ENCODE measurements at regions not wholly inside any gene's neighbourhood (a gene's known extent, or its start where the extent isn't known, plus 50 kb on each side); places are given as distances from the start of the nearest gene placed in this dataset.
A peak's percentile ranks its signal among the peaks of the same experiment; 100 is the strongest.

GRCh38 chr13:59487883-59488282, 675.8 kb downstream of the DIAPH3 start:
- DNase-seq (ENCODE audit: low read depth): no peak

- peak; percentile 60 for DNase-seq (ENCODE audit: low read depth)
These were observed 675.3 kb downstream of the DIAPH3 start for GRCh38 chr13:59488436-59488835.

- no peak for DNase-seq (ENCODE audit: low read depth)
These were observed 673.1 kb downstream of the DIAPH3 start for GRCh38 chr13:59490651-59491050.

GRCh38 chr13:59492030-59492636, 671.6 kb downstream of the DIAPH3 start:
- DNase-seq (ENCODE audit: low read depth): peak; percentile 77

GRCh38 chr13:59493436-59493965, 670.2 kb downstream of the DIAPH3 start:
- DNase-seq (ENCODE audit: low read depth): no peak

GRCh38 chr13:59494151-59494550, 669.6 kb downstream of the DIAPH3 start:
- no peak for DNase-seq (ENCODE audit: low read depth)

GRCh38 chr13:59494560-59494970, 669.2 kb downstream of the DIAPH3 start:
- DNase-seq (ENCODE audit: low read depth): peak; percentile 80

DNA sequence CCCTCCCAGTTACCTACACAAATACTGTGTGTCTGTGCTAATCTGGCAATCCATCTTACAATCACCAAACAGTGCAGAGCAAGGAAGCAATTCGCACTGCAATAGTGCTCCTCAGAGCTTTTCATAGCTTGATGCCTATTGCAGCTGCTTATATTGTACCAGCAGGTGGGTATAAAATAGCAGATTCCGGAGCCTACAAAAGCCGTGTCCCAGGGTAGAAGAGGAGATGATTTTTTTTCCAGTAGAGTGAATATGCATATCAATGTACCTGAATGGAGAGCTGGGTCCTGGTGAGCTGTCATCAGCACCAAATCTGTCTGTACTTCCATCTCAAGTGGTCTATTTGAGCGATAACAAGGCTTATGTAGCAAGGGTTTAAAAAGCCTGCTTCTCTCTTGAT, 668.4 kb downstream of the DIAPH3 start:
- no peak for DNase-seq (ENCODE audit: low read depth)

DNA sequence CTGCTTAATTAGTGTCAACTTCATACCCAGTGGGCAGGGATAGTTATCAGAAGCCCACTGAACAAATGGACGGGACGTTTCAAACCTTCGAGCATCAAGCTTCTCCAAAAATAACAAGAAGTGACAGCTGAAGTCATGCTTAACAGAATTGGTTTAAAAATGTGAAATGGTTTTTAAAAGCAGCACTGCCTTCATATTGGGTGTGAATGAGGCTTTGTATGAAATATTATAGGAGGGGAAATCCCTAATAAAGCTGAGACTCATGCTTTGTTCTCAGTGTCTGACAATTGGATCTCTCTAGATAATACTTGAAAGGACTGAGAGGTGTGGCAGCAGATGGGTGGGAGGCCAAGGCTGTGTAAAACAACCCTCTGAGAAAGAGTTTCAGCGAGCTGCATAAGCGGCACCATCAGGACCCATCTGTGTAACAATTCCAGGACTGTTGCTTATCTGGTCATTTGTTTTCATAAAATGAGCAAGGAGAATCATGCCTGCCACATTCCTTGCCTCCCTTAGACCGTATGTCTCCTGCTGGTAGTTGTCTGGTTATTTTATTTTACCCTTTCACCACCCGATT, 667.7 kb downstream of the DIAPH3 start:
- DNase-seq (ENCODE audit: low read depth): no peak

DNA sequence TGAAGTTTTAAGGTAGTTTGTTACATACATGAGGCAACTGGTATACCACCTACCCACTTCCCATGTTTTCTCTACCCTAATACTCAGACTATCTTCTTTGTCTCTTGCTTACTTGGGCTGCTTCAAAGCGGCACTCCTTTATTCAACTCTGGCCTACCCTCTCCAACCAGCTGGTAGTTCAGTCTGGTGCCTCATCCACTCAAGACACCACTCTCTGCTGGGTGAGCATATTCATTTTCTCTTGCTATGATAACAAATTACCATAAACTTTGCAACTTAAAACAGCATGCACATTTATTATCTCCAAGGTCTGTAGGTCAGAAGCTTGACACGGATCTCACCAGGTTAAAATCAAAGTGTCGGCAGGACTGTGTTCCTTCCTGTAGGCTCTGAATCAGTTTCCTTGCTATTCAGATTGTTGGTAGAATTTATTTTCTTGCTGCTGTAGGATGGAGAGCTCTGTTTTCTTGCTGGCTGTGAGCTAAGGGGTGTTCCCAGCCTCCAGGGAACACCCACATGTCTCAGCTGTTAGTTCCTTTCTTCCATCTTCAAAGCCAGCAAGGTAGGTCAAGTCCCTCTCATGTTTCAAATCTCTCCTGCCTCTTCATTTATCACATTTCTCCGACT, 666.0 kb downstream of the DIAPH3 start:
- no peak for DNase-seq (ENCODE audit: low read depth)

DNA sequence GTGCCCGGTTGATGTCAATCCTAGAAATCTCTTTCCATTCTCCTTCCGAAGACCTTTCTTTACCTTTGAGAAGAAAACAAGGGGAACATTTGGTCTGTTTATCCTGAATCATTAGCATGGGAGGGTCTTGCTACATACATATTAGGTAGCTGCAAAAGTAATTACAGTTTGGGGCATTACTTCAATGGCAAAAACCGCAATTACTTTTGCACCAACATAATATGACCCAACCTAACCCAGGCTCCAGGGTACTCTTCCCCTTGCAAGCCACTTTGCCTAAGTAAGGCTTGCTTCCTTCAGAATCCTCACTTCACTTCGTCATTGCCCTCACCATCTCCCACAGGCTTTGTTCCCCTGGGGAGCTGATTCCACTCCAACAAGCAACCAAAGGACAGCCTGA, 662.7 kb downstream of the DIAPH3 start:
- DNase-seq (ENCODE audit: low read depth): no peak

DNA sequence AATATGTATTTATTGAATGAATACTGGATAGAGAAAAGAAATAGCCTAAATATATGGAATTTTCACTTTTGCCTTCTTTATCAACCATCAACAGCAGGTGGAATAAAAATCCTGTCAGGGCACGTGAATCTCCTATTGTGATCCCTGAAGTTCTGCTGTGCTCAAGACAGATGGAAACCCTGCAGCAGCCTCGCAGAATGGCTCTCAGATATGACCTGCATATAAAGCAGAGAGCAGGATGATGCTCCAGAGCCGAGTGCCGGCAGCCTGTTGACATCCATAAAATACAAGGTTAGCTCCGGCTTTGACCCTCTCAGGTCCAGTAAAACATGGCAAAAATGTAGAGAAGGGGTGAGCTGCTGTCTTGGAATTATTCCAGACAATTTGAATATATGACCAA, 659.3 kb downstream of the DIAPH3 start:
- no peak for DNase-seq (ENCODE audit: low read depth)

DNA sequence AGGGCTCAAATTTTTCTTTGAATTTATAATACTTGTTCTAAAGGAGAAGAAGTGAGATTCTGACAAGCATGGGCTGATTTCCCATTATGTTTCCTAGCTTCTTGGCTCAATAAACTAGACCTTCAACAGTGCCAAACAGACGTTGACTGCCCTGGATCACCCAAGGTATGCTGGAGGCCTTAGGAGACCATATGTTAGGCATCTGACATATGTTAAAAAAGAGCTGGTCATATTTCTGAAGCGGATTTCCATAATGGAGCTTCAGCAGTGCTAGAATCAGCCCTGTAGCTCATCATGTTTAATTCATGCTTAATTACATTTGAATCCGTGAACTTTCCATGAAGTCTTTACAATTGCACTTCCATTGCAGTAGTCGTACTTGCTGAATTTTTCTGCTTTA, 653.3 kb downstream of the DIAPH3 start:
- no peak for DNase-seq (ENCODE audit: low read depth)

DNA sequence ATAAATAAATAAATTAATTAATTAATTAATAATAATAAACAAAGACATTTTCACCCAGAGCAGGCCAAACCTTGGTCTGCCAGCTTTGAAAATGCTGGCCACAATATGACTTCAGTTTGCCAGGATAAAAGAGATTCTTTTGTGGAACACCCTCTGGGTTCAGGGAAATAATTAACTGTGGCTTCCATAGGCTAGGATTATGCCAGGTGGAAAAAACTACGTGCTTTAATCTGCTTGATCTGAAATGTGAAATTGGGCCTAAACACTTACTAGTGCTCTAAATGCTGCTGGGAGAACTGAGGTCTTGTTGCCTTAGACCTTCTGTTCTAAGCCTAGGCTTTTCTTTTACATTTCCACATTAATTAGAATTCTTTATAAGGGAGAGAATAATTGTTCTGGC, 650.0 kb downstream of the DIAPH3 start:
- no peak for DNase-seq (ENCODE audit: low read depth)

DNA sequence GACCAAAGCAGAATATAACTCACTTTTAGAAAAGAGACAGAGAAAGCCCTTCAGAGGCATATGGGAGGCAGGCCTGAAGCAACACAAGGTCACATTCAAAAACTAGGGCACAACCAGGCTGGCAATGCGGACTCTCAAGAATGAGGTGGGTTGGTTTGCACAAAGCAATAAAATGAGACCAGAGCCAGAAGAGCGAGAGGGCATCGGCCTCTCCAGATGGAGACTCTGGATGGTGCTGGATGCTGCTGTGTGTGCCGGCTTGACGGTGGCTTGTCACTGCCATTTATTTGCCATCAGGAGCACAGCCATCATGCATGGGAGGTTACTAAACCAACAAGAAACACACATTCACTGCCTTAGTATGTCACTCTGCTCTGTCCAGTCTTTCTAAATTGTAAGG, 649.4 kb downstream of the DIAPH3 start:
- DNase-seq (ENCODE audit: low read depth): no peak

- peak; percentile 30 for DNase-seq (ENCODE audit: low read depth)
These were observed 643.9 kb downstream of the DIAPH3 start for GRCh38 chr13:59519819-59520218.

GRCh38 chr13:59521549-59521948, 642.2 kb downstream of the DIAPH3 start:
- no peak for DNase-seq (ENCODE audit: low read depth)

- DNase-seq (ENCODE audit: low read depth): no peak
These were observed 641.1 kb downstream of the DIAPH3 start for GRCh38 chr13:59522652-59523051.

GRCh38 chr13:59527500-59527899, 636.2 kb downstream of the DIAPH3 start:
- no peak for DNase-seq (ENCODE audit: low read depth)

- DNase-seq (ENCODE audit: low read depth): peak; percentile 91
These were observed 632.1 kb downstream of the DIAPH3 start for GRCh38 chr13:59531571-59532091.

GRCh38 chr13:59532405-59532804, 631.3 kb downstream of the DIAPH3 start:
- no peak for DNase-seq (ENCODE audit: low read depth)

GRCh38 chr13:59533561-59534555, 629.9 kb downstream of the DIAPH3 start:
- peak; percentile 30 for DNase-seq (ENCODE audit: low read depth)

All from EH (cell line).